ENCODE measurements at regions not wholly inside any gene's neighbourhood (a gene's known extent, or its start where the extent isn't known, plus 50 kb on each side); places are given as distances from the start of the nearest gene placed in this dataset.

- TF ChIP-seq MXI1 (conservative IDR thresholded peaks at IDR 0.05; ENCODE audit: poor library complexity, severe bottlenecking) (no peak), EZH2 (IDR thresholded peaks at IDR 0.05; ENCODE audit: borderline replicate concordance, insufficient read depth, low read length, poor library complexity, severe bottlenecking) (no peak), REST (IDR thresholded peaks at IDR 0.05; ENCODE audit: borderline replicate concordance) (no peak), EP300 (conservative IDR thresholded peaks at IDR 0.05; ENCODE audit: poor library complexity, severe bottlenecking) (no peak), CTCF (IDR thresholded peaks at IDR 0.05; ENCODE audit: poor library complexity, severe bottlenecking) (no peak)
- no peak overlapping the region for H3K9ac ChIP-seq (ENCODE audit: low read length)
- H3F3A ChIP-seq (ENCODE audit: insufficient read depth, low read length, poor library complexity, severe bottlenecking): no peaks in the 10 kb centered on the region
- H4K20me1 ChIP-seq (ENCODE audit: insufficient read depth): no peaks in the 10 kb centered on the region
- no peak overlapping the region for H3K4me2 ChIP-seq (ENCODE audit: low read length)
- H3K79me2 ChIP-seq (replicated peaks; ENCODE audit: insufficient read depth, low read length): no peaks in the 10 kb centered on the region
- no peaks in the 10 kb centered on the region for H3K27me3 ChIP-seq (ENCODE audit: insufficient read depth, low read depth, low read length)
- H3K9me2 ChIP-seq (ENCODE audit: insufficient read depth, low read length): no peaks in the 10 kb centered on the region
- H3K4me3 ChIP-seq (ENCODE audit: low read length): no peak overlapping the region
- H2AFZ ChIP-seq (ENCODE audit: low read depth, low read length): no peak overlapping the region
- H3K9me3 ChIP-seq (ENCODE audit: low read length): no peaks in the 10 kb centered on the region
- no peak overlapping the region for H3K27ac ChIP-seq (ENCODE audit: low read length)
- no peaks in the 10 kb centered on the region for H3K36me3 ChIP-seq (ENCODE audit: insufficient read depth, low read length)
Measured at GRCh38 chr14:54146601-54147000, 190.0 kb upstream of the BMP4 start.

- TF ChIP-seq EZH2 (IDR thresholded peaks at IDR 0.05; ENCODE audit: borderline replicate concordance, insufficient read depth, low read length, poor library complexity, severe bottlenecking): no peak
- TF ChIP-seq REST (IDR thresholded peaks at IDR 0.05; ENCODE audit: borderline replicate concordance): no peak
- no peak overlapping the region for H2AFZ ChIP-seq (ENCODE audit: low read depth, low read length)
- H3K4me2 ChIP-seq (ENCODE audit: low read length): no peak overlapping the region
- no peak overlapping the region for H3K9ac ChIP-seq (ENCODE audit: low read length)
- no peaks in the 10 kb centered on the region for H3K9me2 ChIP-seq (ENCODE audit: insufficient read depth, low read length)
- no peaks in the 10 kb centered on the region for H3K27me3 ChIP-seq (ENCODE audit: insufficient read depth, low read depth, low read length)
- H4K20me1 ChIP-seq (ENCODE audit: insufficient read depth): no peaks in the 10 kb centered on the region
- no peaks in the 10 kb centered on the region for H3F3A ChIP-seq (ENCODE audit: insufficient read depth, low read length, poor library complexity, severe bottlenecking)
- H3K9me3 ChIP-seq (ENCODE audit: low read length): no peaks in the 10 kb centered on the region
- no peaks in the 10 kb centered on the region for H3K79me2 ChIP-seq (replicated peaks; ENCODE audit: insufficient read depth, low read length)
- H3K36me3 ChIP-seq (ENCODE audit: insufficient read depth, low read length): no peaks in the 10 kb centered on the region
- no peak overlapping the region for H3K4me3 ChIP-seq (ENCODE audit: low read length)
- no peak overlapping the region for H3K27ac ChIP-seq (ENCODE audit: low read length)
Measured at GRCh38 chr14:54147282-54147681, 190.7 kb upstream of the BMP4 start.

Measured in neural cell (in vitro differentiated cells).